ENCODE measurements at regions not wholly inside any gene's neighbourhood (a gene's known extent, or its start where the extent isn't known, plus 50 kb on each side); places are given as distances from the start of the nearest gene placed in this dataset.

- ChIA-PET POLR2A (no interaction called here), CTCF (no interaction called here)
- H3K27ac Mint-ChIP-seq = no peak overlapping the region
- DNase-seq = no peak
- no peak for ATAC-seq
- H3K4me3 Mint-ChIP-seq = no peak overlapping the region
- peaks cover 2% of the 10 kb centered on the region for H3K9me3 Mint-ChIP-seq
- intact Hi-C loops (cut with micrococcal nuclease) = no loop called here
- no peaks in the 10 kb centered on the region for H3K36me3 Mint-ChIP-seq (ENCODE audit: low read depth)
- H3K4me1 Mint-ChIP-seq (ENCODE audit: low read depth) = no peaks in the 10 kb centered on the region
- no peak for TF ChIP-seq CTCF (IDR thresholded peaks at IDR 0.05)
- H3K27me3 Mint-ChIP-seq = peaks cover 3% of the 10 kb centered on the region
Measured at GRCh38 chr14:76280221-76280620, 95.7 kb upstream of the ESRRB start.

- ATAC-seq (no peak), DNase-seq (no peak)
- Mint-ChIP-seq H3K4me1 (ENCODE audit: low read depth) (no peaks in the 10 kb centered on the region), H3K27ac (no peak overlapping the region), H3K36me3 (ENCODE audit: low read depth) (no peaks in the 10 kb centered on the region), H3K9me3 (peaks cover 2% of the 10 kb centered on the region), H3K4me3 (no peak overlapping the region), H3K27me3 (peaks cover 4% of the 10 kb centered on the region)
- POLR2A ChIA-PET = no interaction called here
- intact Hi-C loops (cut with micrococcal nuclease) = no loop called here
- TF ChIP-seq CTCF (IDR thresholded peaks at IDR 0.05) = no peak
- CTCF ChIA-PET = no interaction called here
Measured at GRCh38 chr14:76282581-76282980, 93.4 kb upstream of the ESRRB start.

- Mint-ChIP-seq H3K27me3 (peaks cover 4% of the 10 kb centered on the region), H3K4me3 (no peak overlapping the region), H3K4me1 (ENCODE audit: low read depth) (no peaks in the 10 kb centered on the region), H3K9me3 (no peaks in the 10 kb centered on the region), H3K36me3 (ENCODE audit: low read depth) (no peaks in the 10 kb centered on the region), H3K27ac (no peak overlapping the region)
- DNase-seq (no peak), ATAC-seq (no peak)
- TF ChIP-seq CTCF (IDR thresholded peaks at IDR 0.05) = no peak
- ChIA-PET CTCF (no interaction called here), POLR2A (no interaction called here)
- intact Hi-C loops (cut with micrococcal nuclease) = no loop called here
Measured at GRCh38 chr14:76287063-76287462, 88.9 kb upstream of the ESRRB start.

- Mint-ChIP-seq H3K27me3 (peaks cover 5% of the 10 kb centered on the region), H3K9me3 (no peaks in the 10 kb centered on the region), H3K4me3 (no peak overlapping the region), H3K4me1 (ENCODE audit: low read depth) (no peaks in the 10 kb centered on the region), H3K27ac (no peak overlapping the region), H3K36me3 (ENCODE audit: low read depth) (no peaks in the 10 kb centered on the region)
- ChIA-PET CTCF (no interaction called here), POLR2A (no interaction called here)
- no peak for TF ChIP-seq CTCF (IDR thresholded peaks at IDR 0.05)
- intact Hi-C loops (cut with micrococcal nuclease) = no loop called here
- DNase-seq (no peak), ATAC-seq (no peak)
Measured at GRCh38 chr14:76289276-76289675, 86.7 kb upstream of the ESRRB start.

GRCh38 chr14:76292561-76292960, 83.4 kb upstream of the ESRRB start:
- DNase-seq (no peak), ATAC-seq (no peak)
- POLR2A ChIA-PET = no interaction called here
- CTCF ChIA-PET = interaction anchor here (0.9 kb wide), 1 partner anchor 28 kb away, joined by 3 read pairs; no protein-coding TSS in a partner anchor
- no peaks in the 10 kb centered on the region for H3K9me3 Mint-ChIP-seq
- intact Hi-C loops (cut with micrococcal nuclease) = no loop called here
- TF ChIP-seq CTCF (IDR thresholded peaks at IDR 0.05) = no peak
- H3K27ac Mint-ChIP-seq = no peak overlapping the region
- H3K27me3 Mint-ChIP-seq = peaks cover 6% of the 10 kb centered on the region
- no peak overlapping the region for H3K4me3 Mint-ChIP-seq
- H3K36me3 Mint-ChIP-seq (ENCODE audit: low read depth) = no peaks in the 10 kb centered on the region
- no peaks in the 10 kb centered on the region for H3K4me1 Mint-ChIP-seq (ENCODE audit: low read depth)

Data from activated CD8-positive, alpha-beta T cell treated with anti-CD3 and anti-CD28 coated beads for 36 hours (primary cell).